ENCODE measurements at regions not wholly inside any gene's neighbourhood (a gene's known extent, or its start where the extent isn't known, plus 50 kb on each side); places are given as distances from the start of the nearest gene placed in this dataset.

DNA sequence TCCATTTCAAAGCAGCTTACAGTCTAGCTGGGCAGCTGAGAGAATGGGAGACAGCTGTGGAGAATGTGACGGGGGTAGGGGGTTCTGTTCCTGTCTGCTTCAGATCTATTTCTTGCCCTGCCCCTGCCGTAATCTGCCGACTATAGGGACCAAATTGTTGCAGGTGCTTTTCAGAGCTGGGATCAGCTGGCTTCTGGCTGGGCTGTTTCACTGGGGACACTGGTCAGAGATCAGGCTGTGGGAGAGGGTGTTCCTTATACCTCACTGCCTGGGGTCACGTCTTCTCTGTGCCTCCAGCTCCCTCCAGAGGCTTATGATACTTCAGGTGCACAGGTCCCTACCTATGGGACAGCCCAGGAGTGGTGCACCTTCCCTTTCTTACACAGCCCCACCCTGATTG is 514.9 kb upstream of the GOT2 start:
- DNase-seq = no peak

DNA sequence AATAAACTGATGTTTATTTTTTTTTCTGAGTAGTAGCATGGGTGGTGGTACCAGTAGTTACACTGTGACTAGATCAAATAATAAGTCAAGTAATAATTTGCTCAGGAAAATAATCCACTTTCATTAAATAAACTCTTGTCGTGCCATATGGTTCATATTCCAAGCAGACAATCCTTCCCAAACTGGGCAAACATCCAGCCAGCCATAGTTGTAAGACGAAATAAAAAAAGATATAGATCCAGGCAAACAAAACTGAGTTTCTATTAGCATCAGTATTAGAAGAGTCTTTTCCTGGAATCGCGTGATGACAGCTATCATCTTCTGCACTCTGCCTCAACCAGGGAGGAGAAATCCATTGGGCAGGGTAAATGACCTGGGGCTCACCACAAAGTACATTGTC is 508.4 kb upstream of the GOT2 start:
- no peak for DNase-seq

DNA sequence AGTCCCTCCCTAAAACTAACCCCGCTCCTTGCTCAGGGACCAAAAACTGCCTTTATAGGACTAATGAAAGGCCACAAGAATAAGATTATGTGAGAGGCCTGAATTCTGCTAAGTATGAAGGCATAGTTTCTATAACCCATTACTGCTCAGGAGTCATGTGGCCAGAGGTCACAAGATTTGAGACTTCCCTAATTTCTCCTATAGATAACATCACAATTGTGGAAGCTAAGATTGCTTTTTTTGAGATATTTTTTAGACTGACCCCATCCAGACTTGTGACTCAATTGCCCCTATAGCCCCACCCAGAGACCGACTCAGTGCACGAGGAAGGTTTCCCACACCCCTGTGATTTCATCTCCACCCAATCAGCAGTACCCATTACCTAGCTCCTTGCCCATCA is 504.1 kb upstream of the GOT2 start:
- DNase-seq = no peak

DNA sequence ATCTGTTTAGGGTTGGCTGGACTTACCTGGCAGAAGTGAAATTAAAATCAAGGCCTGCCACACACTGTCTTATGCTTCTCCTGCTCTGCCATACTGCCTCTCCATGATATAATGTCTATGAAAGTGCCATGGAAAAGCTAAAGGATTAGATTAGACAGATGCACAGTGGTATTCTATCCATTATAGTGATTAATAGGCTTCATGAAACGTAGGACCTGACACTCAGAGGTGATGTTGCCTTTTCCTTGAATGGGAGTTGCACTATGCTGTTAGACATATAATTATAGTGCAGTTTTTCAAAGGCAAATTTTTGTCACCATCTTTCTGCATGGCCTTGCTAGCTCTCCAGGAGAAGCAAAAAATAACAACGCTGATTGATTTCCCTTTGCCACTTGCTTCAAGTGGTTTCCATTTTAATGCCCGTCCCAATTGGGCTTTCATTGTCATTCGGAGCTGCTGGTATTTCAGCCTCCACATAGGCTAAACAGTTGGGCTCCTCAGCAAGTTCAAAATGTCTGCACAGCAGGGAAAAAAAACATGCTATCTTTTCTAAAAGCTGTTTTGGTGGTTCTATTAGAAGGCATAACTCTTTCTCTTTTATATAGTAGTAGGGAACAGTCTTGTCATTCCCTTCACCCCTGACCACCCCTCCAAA is 502.8 kb upstream of the GOT2 start:
- DNase-seq = no peak

DNA sequence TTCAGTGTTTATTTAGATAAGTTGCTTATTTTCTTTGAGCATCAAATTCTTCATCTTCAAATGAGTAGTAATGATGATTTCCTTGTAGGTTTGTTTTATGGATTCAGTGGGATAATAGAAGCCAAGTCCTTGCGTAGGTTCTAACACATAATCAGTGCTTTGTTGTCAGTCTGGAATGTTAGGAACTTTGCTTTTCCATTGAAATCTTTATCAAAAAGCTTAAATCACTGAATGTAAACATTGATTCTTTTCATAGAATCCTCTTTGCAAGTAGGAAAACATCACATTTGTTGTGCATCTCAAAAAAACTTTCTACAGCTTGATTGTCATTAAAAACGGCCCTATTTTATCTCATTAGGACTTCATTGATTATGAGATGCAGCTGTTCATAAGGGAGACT is 490.3 kb upstream of the GOT2 start:
- DNase-seq = no peak

DNA sequence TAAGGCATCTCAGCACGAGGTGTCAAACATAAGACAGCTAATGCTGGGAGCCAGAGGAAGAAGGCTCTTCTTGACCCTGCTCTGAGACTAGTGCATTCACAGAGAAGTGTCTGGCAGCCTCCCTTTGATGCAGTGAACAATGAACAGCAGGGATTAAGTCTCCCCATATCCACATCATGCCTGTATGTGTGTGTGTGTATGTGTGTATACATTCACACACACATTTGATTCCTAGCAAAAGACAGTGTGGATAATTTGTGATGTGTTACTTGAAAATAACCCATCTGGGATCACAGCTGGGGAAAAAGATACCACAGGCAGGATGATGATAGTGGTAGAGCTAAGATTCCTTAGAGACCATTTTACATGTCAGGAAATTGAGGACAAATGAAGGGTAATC is 485.9 kb upstream of the GOT2 start:
- no peak for DNase-seq

DNA sequence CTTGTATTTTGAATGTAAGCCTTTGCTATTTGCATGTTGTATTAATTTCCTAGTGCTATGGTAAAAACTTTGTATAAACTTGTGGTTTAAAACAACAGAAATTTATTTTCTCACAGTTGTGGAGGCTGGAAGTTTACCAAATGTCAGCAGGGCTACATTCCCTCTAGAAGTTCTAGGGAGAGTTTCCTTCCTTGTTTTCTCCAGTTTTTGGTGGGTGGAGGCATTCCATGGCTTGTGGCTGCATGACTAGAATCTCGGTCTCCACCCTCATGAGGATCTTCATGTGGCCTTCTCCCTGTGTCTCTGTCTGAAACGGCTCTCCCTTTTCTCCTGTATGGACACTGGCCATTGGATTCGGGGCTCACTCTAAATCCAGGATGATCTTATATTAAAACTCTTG is 482.2 kb upstream of the GOT2 start:
- no peak for DNase-seq

DNA sequence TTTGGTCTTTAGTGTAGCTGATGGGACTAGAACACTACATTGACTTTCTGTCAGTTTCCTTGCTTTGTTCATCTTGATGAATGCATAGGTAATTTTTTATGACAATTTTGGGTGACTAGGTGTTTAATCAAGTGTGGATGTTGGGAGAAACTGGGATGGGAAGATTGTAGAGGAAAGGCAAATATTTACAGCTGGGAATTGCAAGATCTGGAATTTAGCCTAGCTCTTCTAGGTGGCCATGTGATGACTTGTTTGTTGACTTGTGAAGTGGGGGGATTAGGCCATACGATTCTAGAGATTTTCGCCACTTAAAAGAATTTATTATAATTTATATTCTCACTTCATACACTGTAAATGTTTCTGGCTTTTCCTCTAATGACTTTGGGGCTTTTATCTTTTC is 480.3 kb upstream of the GOT2 start:
- DNase-seq = no peak

DNA sequence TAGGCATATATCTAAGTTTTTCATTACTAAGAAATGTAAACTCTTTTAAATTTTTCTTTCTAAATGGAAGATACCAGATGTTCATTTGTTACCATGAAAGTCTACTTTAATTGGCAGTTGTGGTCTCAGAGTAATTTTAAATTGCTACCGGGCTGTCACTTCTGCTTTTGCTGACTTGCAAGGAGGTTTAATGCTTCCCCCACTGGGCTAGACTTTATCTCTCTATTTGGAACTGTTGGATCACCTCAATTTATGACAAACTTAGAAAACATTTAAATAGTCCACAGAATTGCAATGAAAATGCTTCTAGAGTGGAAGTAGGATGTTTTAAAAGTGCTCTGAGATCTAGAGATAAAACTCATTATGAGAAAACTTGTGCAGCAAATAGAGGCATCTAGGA is 479.8 kb upstream of the GOT2 start:
- DNase-seq = no peak

DNA sequence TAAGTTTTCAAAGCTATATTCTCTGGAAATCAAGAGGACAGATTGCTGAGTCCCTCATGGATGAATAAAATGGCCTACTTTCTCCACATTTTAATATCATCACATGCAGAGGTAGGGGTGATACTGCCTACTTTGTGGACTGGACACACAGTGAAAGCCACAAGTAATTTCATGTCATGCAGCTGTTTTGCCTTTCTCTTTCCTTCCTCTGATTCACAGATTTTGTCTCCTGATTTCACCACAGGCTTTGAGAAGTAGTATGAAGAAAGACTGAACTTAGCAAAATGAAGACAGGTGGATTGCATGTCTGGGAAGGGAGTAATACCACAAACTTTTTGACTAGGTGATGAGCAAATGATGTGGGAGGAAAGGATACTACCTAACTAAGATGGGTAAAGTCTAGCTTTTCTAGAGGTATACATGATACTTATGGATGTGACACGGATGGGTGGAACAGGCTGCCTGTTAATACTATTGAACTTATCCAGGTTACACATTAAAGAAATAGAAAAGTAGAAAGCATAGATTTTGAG is 478.4 kb upstream of the GOT2 start:
- DNase-seq = no peak

DNA sequence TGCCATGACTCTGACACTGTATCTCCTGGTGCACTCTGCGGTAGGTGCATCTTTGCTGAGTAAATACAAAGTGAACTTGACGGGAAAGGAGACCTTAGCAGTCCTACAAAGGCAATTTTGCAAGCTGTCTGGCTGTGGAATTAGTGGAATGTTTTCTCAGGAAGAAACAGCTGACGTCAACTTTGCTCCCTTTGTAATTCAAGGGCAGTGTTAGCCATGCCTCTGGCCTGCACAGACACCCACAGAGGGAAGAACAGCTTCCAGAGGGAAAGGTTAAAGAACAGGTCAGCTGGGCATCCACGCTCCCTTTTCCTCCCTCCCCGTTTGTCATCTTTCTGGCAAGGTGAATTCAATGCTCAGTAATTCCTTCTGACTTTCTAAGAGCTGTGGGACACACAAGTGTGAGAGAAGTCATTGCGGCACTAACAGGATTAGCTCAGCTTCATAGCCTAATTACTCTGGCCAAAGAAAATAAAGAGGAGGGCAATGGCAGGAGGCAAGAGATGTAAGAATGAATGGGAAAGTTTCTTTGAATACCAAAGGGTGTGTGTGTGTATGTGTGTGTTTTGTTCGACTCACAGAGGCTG is 476.9 kb upstream of the GOT2 start:
- DNase-seq = no peak

DNA sequence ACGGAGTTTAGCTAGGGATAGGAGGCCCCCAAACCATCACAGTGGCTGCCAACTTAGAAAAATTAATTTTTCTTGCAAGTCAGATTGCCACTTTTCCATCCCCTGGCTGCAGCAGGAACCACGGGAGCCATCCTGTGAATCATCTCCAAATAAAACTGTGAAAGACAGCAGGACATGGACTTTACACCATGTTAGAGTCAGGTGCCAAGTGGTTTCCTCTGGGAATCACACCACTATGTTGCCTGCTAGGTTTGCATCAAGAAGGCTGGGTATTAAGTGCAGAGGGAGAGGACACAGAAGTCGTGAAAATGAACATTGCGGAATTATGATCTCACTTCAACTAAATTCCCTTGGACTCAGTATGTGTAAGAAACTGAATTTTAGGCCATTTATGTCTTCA is 471.3 kb upstream of the GOT2 start:
- DNase-seq = no peak

DNA sequence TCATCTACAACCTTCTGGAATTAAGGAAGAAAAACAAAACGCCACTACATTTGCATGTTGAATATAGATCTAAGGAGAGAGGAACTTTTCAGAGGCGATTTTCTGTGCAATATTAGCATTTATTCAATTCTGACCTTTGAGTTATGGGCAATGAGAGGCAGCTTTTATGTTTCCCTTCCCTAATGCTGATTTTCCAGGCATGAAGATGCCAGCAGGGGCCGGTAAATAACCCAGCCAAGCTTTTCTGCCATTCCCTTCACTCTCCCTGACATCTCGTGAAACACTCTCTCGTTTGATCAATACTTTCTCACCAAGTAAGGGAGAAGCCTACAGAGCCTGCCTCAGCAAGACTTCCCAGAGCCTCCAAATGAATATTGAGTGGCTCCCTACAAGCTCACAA is 470.5 kb upstream of the GOT2 start:
- no peak for DNase-seq

DNA sequence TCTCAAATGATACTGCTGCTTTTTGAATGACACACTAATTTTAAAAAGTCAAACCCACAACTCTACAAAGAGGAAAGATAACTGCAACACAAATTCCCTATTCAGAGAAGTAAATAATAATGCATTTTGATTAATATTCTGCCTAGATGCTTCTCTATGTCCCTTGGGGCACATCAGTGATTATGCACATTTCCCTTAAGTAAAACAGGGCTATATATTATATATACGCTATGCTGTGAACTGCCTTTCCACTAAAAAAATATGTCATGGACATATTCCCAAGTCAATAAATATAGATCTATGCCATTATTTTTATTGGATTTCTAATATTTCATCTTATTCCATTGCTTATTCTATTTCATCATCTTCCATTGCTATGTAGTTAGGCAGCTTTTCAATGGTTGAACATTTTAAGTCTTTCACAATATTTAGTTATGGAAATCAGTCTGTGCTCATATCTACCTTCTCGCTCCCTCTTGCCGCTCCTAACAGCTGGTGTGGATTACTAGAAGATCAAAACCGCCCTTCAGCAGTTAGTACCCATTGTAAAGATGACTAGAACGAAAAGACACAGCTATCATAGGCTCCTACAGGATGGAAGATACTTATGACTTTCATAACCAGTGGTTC is 468.2 kb upstream of the GOT2 start:
- DNase-seq = no peak

DNA sequence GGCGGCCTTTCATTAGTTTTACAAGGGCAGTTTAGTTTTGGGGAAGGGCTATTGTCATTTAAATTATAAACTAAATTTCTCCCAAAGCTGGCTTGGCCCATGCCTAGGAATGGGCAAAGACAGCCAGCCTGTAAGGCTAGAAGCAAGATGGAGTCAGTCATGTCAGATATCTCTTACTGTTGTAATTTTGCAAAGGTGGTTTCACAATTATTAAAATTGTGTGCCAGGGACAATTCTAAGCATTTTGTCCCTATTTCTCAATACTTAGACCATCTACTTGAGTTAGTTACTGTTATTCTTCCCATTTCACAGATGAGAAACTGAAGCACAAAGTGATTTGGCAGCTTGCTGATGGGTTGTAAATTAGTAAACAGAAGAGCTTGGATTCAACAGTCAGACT is 467.7 kb upstream of the GOT2 start:
- no peak for DNase-seq

DNA sequence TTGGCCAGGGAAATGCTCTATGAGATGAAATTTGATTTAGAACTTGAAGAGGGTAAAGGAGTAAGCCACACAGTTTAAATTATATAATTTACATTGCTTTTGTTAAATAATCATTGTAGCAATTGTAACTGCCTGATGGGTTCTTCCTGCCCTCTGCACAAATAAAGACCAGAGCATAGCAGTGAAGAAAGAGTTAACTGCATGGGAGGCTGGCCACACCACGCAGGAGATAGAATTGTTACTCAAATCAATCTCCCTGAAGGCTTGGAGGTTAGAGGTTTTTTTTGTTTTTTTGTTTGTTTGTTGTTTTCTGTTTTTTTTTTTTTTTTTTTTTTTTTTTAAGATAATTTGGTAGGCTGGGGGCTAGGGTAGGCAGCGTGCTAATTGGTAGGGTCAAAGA is 467.0 kb upstream of the GOT2 start:
- no peak for DNase-seq

DNA sequence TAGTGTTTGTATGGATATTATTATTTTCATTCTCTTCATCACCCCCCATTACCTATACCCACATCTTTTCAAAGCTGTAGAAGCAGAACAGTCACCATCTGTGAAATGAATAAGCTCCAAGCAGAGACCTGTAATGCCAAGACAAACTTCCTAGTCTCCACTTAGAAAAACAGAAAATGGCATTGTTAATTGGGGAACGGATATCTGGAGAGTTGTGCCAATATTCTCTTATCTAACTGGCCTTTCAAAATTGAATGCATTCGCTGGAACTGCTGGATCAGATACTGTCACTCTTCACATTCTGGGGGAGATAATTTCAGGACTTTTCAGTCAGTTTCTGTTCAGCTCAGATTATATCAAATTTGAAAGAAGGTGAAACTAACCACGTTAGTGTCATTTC is 464.4 kb upstream of the GOT2 start:
- DNase-seq = no peak

DNA sequence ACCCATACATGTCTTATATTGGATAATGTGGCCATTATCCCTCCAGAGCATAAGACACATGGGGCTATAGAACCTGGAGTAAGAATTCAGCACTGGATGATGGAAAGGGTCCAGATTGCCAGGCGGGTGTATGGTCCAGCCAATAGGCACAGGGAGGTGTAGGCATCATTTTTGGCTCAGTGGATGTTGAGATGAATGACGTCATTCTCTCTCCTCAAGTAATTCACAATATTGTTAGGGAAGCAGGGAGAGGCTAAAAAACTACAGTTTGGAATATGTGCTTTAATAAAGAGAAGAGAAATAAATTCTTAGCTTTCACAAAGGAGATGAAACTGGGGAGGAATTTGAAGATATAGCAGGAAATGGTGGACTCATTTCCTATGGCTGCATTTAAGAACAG is 461.1 kb upstream of the GOT2 start:
- DNase-seq = no peak

DNA sequence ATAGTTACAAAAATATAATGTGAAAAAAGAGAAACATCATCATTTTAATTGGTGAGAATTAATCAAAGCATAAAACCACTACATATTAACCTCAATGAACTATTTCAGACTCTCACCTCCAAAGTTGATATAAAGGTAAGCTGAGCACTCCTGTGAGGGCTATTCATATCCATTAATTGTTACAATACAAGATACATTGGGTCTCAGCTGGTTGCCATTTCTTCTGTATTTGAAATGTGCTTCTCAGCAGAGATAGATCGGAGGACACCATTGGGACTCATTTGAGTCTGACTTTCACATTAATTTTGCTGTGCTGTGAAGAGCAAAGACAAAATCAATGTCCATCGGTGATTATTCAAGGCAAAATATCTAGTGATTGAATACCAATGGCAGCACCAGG is 459.5 kb upstream of the GOT2 start:
- DNase-seq = no peak

DNA sequence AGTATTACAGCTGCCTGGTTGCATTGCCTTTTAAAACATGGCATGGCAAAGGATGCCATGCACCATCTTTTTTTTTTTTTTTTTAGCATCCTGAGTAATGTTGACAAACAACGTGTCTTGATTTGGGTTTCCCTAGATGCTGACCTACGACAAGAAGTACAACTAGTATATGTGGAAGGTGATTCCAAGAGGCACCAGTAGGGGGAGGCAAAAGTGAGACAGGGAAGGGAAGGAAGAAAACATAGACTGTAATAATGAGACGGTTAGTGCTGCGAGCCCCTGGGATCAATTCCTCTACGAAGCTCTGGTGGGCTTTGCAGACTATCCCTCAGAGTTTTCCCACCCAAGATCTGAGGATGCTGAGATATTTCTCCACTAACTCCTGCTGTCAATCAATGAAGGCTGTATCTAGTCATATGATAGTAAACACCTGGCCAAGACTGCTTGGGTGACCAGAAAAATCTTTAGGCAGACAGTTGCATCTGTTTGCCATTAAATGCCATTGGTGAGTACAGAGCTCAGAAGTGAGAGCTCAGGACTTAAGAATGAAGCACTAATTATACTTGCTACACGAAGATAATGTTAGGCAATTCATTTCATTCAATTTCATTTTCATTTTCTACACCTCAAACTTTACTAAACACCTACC is 458.6 kb upstream of the GOT2 start:
- DNase-seq = no peak

DNA sequence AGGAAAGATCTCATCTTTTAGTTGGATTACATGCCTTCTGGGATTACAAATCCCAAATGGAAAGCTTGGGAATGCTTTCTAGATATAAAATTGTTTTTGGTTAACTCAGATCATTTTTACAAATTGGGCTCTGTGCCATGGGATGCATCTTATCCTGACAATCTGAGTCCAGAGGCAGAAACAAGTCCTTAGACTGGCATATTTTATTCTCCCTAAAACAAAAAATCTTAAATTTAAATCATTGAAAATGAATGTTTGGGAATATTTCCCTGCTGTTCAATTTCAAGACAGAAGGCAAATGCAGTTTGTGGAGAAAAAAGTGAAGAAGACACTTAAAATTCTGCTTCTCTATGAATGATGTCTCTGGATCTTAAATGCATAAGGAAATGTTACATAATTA is 456.6 kb upstream of the GOT2 start:
- DNase-seq = no peak

DNA sequence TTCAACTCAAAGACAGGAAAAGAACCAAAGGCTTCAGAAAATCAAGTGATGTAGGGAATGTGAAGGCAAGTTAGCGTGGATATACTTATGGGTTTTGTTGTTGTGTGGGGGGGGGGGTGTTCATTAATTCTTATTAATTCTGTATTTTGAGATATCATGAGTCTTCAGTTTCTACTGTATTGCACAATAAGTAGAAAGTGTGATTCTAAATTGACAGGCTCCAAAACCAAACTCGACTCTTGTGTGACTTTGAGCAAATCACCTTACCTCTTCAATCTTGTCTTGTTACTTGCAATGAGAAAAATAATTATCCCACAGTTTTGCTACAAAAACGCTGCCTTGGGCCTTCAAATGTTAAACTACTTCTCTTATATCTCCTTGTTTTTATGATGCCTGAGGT is 453.9 kb upstream of the GOT2 start:
- DNase-seq = no peak

DNA sequence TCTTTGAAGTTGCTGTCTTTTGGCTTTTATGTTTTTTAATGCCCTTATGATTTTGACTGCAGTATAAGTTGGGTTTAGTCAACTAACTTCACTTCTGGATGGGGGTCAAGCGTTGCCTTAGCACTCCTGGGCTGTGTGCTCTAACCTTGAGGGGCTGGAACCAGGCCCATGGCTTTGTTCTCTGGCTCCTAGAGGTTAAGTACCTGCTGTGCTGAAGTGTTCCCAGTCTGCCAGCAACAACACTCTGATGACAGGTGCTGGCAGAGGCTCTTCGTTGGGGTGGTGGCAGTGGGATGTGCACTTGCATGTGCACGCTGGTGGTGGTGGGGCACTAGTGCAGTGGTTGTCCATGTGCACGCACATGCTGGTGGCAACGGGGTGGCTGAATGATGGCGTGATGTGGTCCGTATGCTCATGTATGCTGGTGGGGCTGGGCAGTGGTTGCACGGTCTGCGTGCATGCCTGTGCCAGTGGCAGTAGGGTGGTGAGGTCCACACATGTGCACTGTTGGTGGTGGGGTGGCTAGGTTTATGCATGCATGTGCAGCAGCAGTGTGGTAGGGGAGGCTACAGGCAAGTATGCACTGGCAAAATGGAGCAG is 447.8 kb upstream of the GOT2 start:
- DNase-seq = no peak

DNA sequence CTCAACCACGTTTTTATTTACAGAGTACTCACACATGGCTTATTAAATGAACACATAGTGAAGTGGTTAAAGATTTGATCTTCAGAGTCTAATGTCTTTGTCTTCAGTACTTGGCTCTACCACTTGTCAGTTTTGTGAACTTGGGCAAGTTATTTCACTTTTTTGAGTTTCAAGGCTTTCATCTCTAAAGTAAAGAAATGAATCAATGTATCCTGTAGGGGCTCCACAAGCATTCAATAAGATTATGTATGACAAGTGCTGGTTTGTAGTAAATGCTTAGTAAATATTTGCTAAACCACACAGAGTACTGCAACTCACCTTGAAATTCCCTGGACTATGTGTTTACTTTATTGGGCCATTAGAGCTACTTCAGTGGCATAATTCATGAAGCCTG is 446.0 kb upstream of the GOT2 start:
- DNase-seq = no peak

Measured in DMS153 (cell line).